CD4-positive, alpha-beta T cell (primary cell): ENCODE measurements at regions not wholly inside any gene's neighbourhood (a gene's known extent, or its start where the extent isn't known, plus 50 kb on each side); places are given as distances from the start of the nearest gene placed in this dataset.

Experiments used
- ATAC-seq: fragments of 200-7000 bp; cut with Tn5 transposase; one replicate; pipeline ENCODE4 v1.10.0; 2022; ENCODE audit warnings: mild to moderate bottlenecking; ENCODE audit not compliant: poor library complexity
- CTCF ChIA-PET: fragments of 350-600 bp; sonication (Branson Sonifier 250); formaldehyde crosslinking; loops from one replicate; lab custom pipeline; 2021; ENCODE audit warnings: antibody characterized with exemption, inconsistent platforms; lab: Charles Lee
- POLR2A ChIA-PET: fragments of 350-600 bp; sonication (Branson Sonifier 250); formaldehyde crosslinking; loops from one replicate; lab custom pipeline; 2021; ENCODE audit warnings: antibody characterized with exemption, inconsistent platforms; lab: Charles Lee
- DNase-seq, 14 experiments: peaks; one replicate each; pipeline ENCODE4 v3.0.0-alpha.2; 2013 to 2020; ENCODE audit warnings: mixed read lengths in 2 of 14
- H3K27ac ChIP-seq, 2 donors: one replicate each; pipeline versions ENCODE4 v1.5.1 to v1.7.0; 2013; ENCODE audit warnings: low read length in 2 of 2, low read depth in 1 of 2, mild to moderate bottlenecking in 1 of 2
- H3K27me3 ChIP-seq, 2 experiments: 1 replicate in 1 of 2; 2 replicates in 1 of 2; pipeline versions ENCODE4 v1.6.1 to v1.7.0; 2013; ENCODE audit warnings: low read length in 2 of 2, control low read depth in 1 of 2, mild to moderate bottlenecking in 1 of 2, moderate library complexity in 1 of 2; ENCODE audit not compliant: insufficient read depth in 2 of 2, control insufficient read depth in 1 of 2
- H3K36me3 ChIP-seq: one replicate; pipeline ENCODE4 v1.6.1; 2013; ENCODE audit warnings: low read length, control low read depth; ENCODE audit not compliant: insufficient read depth
- H3K4me1 ChIP-seq: one replicate; pipeline ENCODE4 v1.6.1; 2013; ENCODE audit warnings: low read length, control low read depth; ENCODE audit not compliant: insufficient read depth
- H3K4me3 ChIP-seq: one replicate; pipeline ENCODE4 v1.5.1; 2013; ENCODE audit warnings: mild to moderate bottlenecking, low read length, moderate library complexity
- H3K9me3 ChIP-seq, 2 experiments: 1 replicate in 1 of 2; 2 replicates in 1 of 2; pipeline versions ENCODE4 v1.6.1 to v1.7.0; 2013; ENCODE audit warnings: low read length in 2 of 2, mild to moderate bottlenecking in 2 of 2, control low read depth in 1 of 2, moderate library complexity in 1 of 2; ENCODE audit not compliant: control insufficient read depth in 1 of 2, insufficient read depth in 1 of 2
- H3K27ac Mint-ChIP-seq: one replicate; pipeline ENCODE4 v1.8.0; 2020; ENCODE audit warnings: mixed read lengths
- H3K27me3 Mint-ChIP-seq: one replicate; pipeline ENCODE4 v1.8.0; 2021; ENCODE audit warnings: mixed read lengths
- H3K36me3 Mint-ChIP-seq: one replicate; pipeline ENCODE4 v1.8.0; 2021; ENCODE audit warnings: low read depth, mixed read lengths
- H3K4me1 Mint-ChIP-seq: one replicate; pipeline ENCODE4 v1.8.0; 2021; ENCODE audit warnings: low read depth, mixed read lengths
- H3K4me3 Mint-ChIP-seq: one replicate; pipeline ENCODE4 v1.8.0; 2020; ENCODE audit warnings: mild to moderate bottlenecking, mixed read lengths
- H3K9me3 Mint-ChIP-seq: one replicate; pipeline ENCODE4 v1.8.0; 2020; ENCODE audit warnings: mixed read lengths
- CTCF ChIP-seq: fragments of 200-600 bp; IDR thresholded peaks from one replicate; pipeline ENCODE4 v1.8.0; 2022; ENCODE audit warnings: antibody characterized with exemption, mild to moderate bottlenecking
- intact Hi-C, 2 experiments: fragments of 100-400 bp; cut with DNase I in 1 of 2; cut with micrococcal nuclease in 1 of 2; formaldehyde crosslinking; loops; one replicate each; pipeline versions ENCODE4 v1.15.1 to v1.9.0; 2023 to 2025; cut with DNase I, micrococcal nuclease

GRCh38 chr17:33944412-33944811, 310.7 kb upstream of the CCL2 start:
- CTCF ChIA-PET = no interaction called here
- Mint-ChIP-seq H3K27me3 (peaks cover 4% of the 10 kb centered on the region), H3K27ac (no peak overlapping the region), H3K4me3 (no peak overlapping the region), H3K36me3 (no peaks in the 10 kb centered on the region), H3K4me1 (no peaks in the 10 kb centered on the region), H3K9me3 (no peaks in the 10 kb centered on the region)
- H3K9me3 ChIP-seq = no peaks in the 10 kb centered on the region
- no peaks in the 10 kb centered on the region for H3K36me3 ChIP-seq
- DNase-seq (no peak), ATAC-seq (no peak)
- H3K4me1 ChIP-seq = no peaks in the 10 kb centered on the region
- intact Hi-C loops = no loop called here
- no peak overlapping the region for H3K4me3 ChIP-seq
- POLR2A ChIA-PET = no interaction called here
- no peak for TF ChIP-seq CTCF
- no peak overlapping the region for H3K27ac ChIP-seq
- H3K27me3 ChIP-seq = no peaks in the 10 kb centered on the region

- H3K4me3 ChIP-seq = no peak overlapping the region
- H3K27ac ChIP-seq = no peak overlapping the region
- intact Hi-C loops = no loop called here
- no peak overlapping the region for H3K4me3 Mint-ChIP-seq
- no peaks in the 10 kb centered on the region for H3K36me3 Mint-ChIP-seq
- no peak for TF ChIP-seq CTCF
- ATAC-seq (no peak), DNase-seq (no peak)
- no peaks in the 10 kb centered on the region for H3K9me3 ChIP-seq
- no peaks in the 10 kb centered on the region for H3K4me1 ChIP-seq
- no peaks in the 10 kb centered on the region for H3K36me3 ChIP-seq
- no peaks in the 10 kb centered on the region for H3K4me1 Mint-ChIP-seq
- H3K27ac Mint-ChIP-seq = no peak overlapping the region
- no peaks in the 10 kb centered on the region for H3K9me3 Mint-ChIP-seq
- no peaks in the 10 kb centered on the region for H3K27me3 ChIP-seq
- ChIA-PET POLR2A (no interaction called here), CTCF (no interaction called here)
- H3K27me3 Mint-ChIP-seq = peaks cover 4% of the 10 kb centered on the region
These were observed 310.3 kb upstream of the CCL2 start for GRCh38 chr17:33944826-33945225.

GRCh38 chr17:33945646-33946546, 309.2 kb upstream of the CCL2 start:
- H3K9me3 Mint-ChIP-seq = no peaks in the 10 kb centered on the region
- intact Hi-C loops = no loop called here

More at GRCh38 chr17:33945646-33946546, 309.2 kb upstream of the CCL2 start:
- no peak overlapping the region for H3K4me3 Mint-ChIP-seq
- Histone ChIP-seq H3K4me3 (no peak overlapping the region), H3K4me1 (no peaks in the 10 kb centered on the region), H3K27ac (no peak overlapping the region), H3K36me3 (no peaks in the 10 kb centered on the region), H3K27me3 (no peaks in the 10 kb centered on the region), H3K9me3 (no peaks in the 10 kb centered on the region)
- TF ChIP-seq CTCF = no peak
- ChIA-PET CTCF (no interaction called here), POLR2A (no interaction called here)
- no peak for ATAC-seq
- no peak overlapping the region for H3K27ac Mint-ChIP-seq
- no peaks in the 10 kb centered on the region for H3K27me3 Mint-ChIP-seq
- no peak for DNase-seq
- no peaks in the 10 kb centered on the region for H3K36me3 Mint-ChIP-seq
- H3K4me1 Mint-ChIP-seq = no peaks in the 10 kb centered on the region
